Spleen (tissue), 7 donors: ENCODE measurements at regions not wholly inside any gene's neighbourhood (a gene's known extent, or its start where the extent isn't known, plus 50 kb on each side); places are given as distances from the start of the nearest gene placed in this dataset.

Experiments
- POLR2A ChIP-seq, 3 donors: fragments of 450-650 bp; IDR thresholded peaks; one replicate each; pipeline ENCODE4 v1.5.1; 2017; ENCODE audit warnings: antibody characterized with exemption in 3 of 3, mild to moderate bottlenecking in 1 of 3
- POLR2AphosphoS5 ChIP-seq, 3 donors: sonication (generic); formaldehyde crosslinking; IDR thresholded peaks; one replicate each; pipeline ENCODE4 v1.5.1; 2017; ENCODE audit warnings: antibody characterized with exemption in 3 of 3
- TF ChIP-seq, protein P1 (sequence below), 11 experiments: fragments of 200-600 bp in 7 of 11; fragments of 450-650 bp in 4 of 11; sonication (generic) in 4 of 11; IDR thresholded peaks in 8 of 11; conservative IDR thresholded peaks in 3 of 11; 1 replicate in 7 of 11; 2 replicates in 4 of 11; pipeline versions ENCODE4 v1.4.0 to v1.8.0; 2016 to 2021; ENCODE audit warnings: antibody characterized with exemption in 11 of 11, inconsistent platforms in 4 of 11, mild to moderate bottlenecking in 1 of 11
- donor health status: DM: no; HTN: no; CAD: no; lungs with moderate emphysema.
- donor health status: DM: no; HTN: no; CAD: no.
- donor health status: DM: no; HTN: no; CAD: no.

DNA sequence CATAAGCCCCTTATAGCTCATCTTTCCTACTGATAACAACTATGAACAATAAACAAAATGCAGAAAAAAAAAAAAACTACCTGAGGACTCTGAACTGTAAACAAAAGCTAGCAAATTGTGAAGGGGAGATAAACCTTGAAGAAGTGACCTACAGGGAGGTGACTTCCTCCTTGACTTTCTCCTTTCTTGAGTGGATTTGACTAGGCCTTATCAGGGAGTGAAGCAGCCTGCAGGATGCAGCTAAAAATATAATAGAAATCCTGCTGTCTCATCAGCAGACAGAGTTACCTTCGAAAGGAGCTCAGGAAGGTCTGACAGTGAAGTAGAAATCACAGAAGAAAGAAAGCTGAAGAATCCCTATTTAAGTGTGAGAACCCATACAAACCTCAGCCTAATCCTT lies 322.0 kb upstream of the HTR1E start:
- TF ChIP-seq, protein P1, sequence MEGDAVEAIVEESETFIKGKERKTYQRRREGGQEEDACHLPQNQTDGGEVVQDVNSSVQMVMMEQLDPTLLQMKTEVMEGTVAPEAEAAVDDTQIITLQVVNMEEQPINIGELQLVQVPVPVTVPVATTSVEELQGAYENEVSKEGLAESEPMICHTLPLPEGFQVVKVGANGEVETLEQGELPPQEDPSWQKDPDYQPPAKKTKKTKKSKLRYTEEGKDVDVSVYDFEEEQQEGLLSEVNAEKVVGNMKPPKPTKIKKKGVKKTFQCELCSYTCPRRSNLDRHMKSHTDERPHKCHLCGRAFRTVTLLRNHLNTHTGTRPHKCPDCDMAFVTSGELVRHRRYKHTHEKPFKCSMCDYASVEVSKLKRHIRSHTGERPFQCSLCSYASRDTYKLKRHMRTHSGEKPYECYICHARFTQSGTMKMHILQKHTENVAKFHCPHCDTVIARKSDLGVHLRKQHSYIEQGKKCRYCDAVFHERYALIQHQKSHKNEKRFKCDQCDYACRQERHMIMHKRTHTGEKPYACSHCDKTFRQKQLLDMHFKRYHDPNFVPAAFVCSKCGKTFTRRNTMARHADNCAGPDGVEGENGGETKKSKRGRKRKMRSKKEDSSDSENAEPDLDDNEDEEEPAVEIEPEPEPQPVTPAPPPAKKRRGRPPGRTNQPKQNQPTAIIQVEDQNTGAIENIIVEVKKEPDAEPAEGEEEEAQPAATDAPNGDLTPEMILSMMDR (IDR thresholded peaks at IDR 0.05 in 8 of 11, conservative IDR thresholded peaks at IDR 0.05 in 3 of 11), result no peak
- TF ChIP-seq POLR2AphosphoS5 (IDR thresholded peaks at IDR 0.05), result no peak
- TF ChIP-seq POLR2A (IDR thresholded peaks at IDR 0.05), result no peak
